ENCODE measurements at regions not wholly inside any gene's neighbourhood (a gene's known extent, or its start where the extent isn't known, plus 50 kb on each side); places are given as distances from the start of the nearest gene placed in this dataset.

GRCh38 chr10:133028158-133028557 is 59.6 kb upstream of the ADGRA1 start:
- TF ChIP-seq POLR2A (IDR thresholded peaks at IDR 0.05; ENCODE audit: low read length) (no peak), GATA1 (IDR thresholded peaks at IDR 0.05; ENCODE audit: low read depth, low read length) (no peak)
